Stimulated activated CD4-positive, alpha-beta T cell treated with anti-CD3 and anti-CD28 coated beads, Interleukin-2, amount 100 ng/mL, for 24 hours (primary cell): ENCODE measurements at regions not wholly inside any gene's neighbourhood (a gene's known extent, or its start where the extent isn't known, plus 50 kb on each side); places are given as distances from the start of the nearest gene placed in this dataset.
"Not testable (repeated sequence)": the region's sequence is repeated elsewhere in the genome, so short reads cannot be mapped to it uniquely, and the experiment has no call there.

ENCODE experiments used
- DNase-seq, 2 donors: peaks; one replicate each; pipeline ENCODE4 v3.0.0-alpha.2; 2020

DNA sequence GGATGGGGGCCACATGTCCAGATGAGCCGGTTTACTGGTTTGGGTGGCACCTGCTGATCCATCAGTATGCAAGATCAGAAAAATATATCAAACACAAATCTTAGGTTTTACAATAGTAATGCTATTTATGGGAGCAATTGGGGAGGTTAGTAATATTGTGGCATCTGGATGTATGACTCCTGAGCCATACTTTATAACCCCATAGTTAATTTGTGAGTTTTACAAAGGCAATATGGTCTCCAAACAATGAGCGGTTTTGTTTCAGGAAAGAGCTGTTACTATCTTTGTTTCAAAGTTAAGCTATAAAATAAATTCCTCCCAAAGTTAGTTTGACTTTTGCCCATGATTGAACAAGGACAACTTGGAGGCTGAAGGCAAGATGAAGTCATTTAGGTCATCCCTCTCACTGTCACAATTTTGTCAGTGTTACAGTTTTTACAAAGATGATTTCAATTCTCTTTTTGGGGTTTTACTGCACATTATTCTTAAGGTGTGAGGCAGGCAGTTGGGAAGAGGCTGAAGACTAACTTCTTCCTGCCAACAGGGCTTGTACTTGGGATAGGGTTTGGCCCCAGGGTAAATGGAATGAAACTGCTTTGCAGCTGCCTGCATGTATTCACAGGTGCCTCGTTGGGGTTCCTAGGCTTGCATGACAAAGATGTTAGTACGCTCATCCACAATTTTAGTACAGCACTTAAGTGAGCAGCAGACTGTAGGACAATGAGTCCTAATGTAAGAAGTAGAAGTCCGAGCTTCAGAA, 296.6 kb upstream of the NDN start:
- no peak for DNase-seq

- DNase-seq = no peak
Measured at GRCh38 chr15:23994273-23994672, 307.2 kb upstream of the NDN start.

- DNase-seq = no peak
Measured at GRCh38 chr15:23998056-23998455, 311.0 kb upstream of the NDN start.

- no peak for DNase-seq
Measured at GRCh38 chr15:24008476-24008875, 321.4 kb upstream of the NDN start.

DNA sequence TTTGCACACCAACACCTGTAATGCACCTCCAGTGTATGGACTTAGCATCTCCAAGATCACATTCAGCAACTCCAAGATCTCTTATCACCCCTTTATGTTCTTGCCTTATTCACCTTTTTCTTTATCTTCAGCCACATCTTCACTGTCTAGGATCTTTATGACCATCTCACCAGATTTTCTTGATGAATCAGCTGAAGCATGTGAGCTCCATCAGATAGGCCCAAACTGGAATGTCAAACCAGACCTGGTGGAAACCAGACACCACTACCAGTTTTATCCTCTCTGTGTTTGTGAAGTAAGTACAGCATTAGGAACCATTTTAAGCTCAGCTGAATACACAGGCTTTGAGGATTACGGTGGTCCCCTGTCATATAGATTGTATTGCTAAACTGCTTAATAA, 330.4 kb upstream of the NDN start:
- no peak for DNase-seq

- DNase-seq = no peak
Measured at GRCh38 chr15:24039683-24040082, 352.6 kb upstream of the NDN start.

DNA sequence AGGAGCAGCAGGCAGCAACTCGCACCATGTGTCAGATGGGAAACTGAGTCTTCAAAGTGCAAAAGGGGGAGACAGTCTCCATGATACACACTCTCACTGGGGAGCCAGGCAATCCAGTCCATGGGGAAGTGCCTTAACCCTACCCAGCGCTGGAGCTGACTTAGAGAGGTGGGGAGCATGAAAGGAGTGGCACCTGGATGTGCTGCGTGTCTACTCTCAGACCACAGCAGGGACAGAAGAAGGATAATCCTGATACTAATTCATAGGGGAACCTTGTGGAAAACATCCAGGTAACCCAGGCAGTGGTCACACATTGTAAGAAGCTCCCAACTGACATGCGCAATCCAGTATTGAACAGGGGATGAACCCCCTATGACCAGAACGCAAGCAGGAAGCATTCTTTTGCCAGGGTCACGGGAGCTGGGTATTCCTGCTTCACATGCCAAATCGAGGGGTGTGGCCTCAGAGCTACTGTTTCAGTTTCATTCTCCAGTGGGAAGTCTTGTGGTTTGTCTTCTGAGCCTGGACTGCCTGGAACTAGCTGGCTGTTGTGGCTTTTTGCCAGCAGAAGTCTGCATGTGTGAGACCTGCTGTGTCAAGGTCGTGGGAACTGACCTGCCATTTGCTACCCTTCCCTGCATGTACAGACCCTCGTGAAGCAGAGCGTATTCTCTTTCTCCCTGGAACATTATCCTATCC, 367.6 kb upstream of the NDN start:
- no peak for DNase-seq

GRCh38 chr15:24067733-24068501, 380.8 kb upstream of the NDN start:
- no peak for DNase-seq

DNA sequence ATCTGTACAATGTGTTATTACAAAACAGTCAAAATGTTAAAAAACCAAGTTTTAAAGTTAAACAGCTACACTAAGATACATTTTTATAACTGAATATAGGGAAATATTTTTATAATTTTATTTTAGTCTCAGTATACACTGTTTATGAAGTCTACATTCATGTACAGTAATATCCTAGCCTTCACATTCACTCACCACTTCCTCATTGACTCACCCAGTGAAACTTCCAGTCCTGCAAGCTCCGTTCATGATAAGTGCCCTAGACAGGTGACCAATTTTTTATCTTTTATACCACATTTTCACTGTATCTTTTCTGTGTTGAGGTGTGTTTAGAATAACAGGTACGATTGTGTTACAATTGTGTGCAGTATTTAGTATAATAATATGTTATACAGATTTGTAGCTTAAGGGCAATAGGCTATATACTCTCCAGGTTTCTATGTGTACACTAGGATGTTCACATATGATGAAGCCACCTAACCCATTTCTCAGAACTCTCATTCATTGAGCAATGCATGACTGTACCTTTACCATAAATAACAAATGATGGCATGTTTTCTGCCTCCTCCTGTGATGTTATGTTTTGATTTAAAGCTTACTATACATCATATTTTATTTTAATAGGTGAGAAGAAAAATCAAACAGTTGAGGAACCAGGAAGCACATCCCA, 388.4 kb upstream of the NDN start:
- DNase-seq = no peak

DNA sequence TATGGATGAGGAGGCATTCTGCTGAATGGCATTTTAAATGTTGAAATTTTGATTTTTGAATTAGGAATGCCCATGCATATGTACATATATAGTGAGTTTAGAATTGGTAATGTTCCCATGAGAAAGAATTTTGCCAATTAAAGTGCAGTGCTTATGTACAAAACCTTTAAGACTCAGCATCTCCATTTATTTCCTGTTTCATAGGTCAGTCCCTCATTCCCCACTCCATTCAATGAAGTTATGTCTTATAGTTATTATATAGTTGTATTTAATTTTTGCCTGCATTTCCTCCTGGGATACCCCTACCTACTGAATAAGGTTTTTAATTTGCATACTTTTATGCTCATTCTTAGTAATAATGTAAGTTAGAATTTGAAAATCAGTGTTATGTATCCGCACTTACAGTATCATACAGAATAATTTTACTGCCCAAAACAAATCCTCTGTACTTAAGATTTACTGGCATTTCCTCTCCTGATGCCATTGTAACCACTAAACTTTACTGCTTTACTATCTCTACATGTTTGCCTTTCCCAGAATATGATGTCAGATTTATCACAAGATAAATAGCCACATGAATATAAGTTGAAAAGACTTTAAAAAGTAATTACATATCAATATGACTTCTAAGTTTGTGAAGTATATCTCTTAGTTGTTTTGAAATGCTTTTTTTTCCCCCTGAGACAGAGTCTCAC, 389.1 kb upstream of the NDN start:
- no peak for DNase-seq

DNA sequence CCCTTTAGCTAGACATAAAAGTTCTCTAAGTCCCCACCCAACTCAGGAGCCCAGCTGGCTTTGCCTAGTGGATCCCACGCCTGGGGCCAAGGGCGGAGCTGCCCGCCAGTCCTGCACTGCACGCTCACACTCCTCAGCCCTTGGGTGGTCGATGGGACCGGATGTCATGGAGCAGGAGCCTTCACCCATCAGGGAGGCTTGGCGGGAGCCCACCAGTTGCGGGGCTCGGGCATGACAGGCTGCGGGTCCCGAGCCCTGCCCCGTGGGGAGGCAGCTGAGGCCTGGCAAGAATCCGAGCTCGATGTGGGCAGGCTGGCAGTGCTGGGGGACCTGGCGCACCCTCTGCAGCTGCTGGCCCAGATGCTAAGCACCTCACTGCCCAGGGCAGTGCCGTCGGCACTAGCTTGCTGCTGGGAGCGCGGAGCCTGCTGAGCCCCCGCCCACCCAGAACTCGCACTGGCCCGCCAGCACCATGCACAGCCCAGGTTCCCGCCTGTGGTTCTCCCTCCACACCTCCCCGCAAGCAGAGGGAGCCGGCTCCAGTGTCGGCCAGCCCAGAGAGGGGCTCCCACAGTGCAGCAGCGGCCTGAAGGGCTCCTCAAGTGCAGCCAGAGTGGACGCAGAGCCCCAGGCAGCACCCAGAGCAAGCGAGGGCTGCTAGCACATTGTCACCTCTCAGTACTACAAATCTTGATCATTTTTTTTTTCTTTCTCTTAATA, 391.4 kb upstream of the NDN start:
- no peak for DNase-seq

- DNase-seq = not testable (repeated sequence)
Measured at GRCh38 chr15:24088941-24089340, 401.8 kb upstream of the NDN start.

- DNase-seq = not testable (repeated sequence)
Measured at GRCh38 chr15:24101503-24101902, 414.4 kb upstream of the NDN start.

- not testable (repeated sequence) for DNase-seq
Measured at GRCh38 chr15:24107524-24107923, 420.4 kb upstream of the NDN start.

- not testable (repeated sequence) for DNase-seq
Measured at GRCh38 chr15:24107948-24108347, 420.8 kb upstream of the NDN start.

- DNase-seq = not testable (repeated sequence)
Measured at GRCh38 chr15:24108349-24108748, 421.2 kb upstream of the NDN start.

GRCh38 chr15:24139622-24140021, 452.5 kb upstream of the NDN start:
- DNase-seq = not testable (repeated sequence)

- not testable (repeated sequence) for DNase-seq
Measured at GRCh38 chr15:24145070-24145469, 458.0 kb upstream of the NDN start.

- DNase-seq = no peak
Measured at GRCh38 chr15:24146251-24146650, 459.1 kb upstream of the NDN start.

- DNase-seq = no peak
Measured at GRCh38 chr15:24150542-24150941, 463.4 kb upstream of the NDN start.

DNA sequence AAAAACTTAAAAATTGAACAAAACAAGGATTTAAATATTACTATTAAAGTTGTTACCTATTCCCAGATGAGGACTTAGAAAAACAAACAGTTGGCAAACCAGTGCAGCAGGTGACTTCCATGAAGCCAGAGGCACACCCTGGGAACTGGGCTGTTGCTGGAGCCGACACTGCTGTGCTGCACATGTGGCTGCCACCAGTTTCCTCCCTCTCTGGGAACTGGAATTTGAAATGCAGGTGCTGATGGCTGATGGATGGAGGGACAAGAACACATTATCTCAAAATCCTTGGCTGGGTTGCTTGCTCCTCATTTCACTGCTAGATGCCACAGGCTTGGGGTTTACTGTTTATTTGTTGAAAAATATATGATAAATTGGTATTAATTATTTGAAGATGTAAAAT, 471.2 kb upstream of the NDN start:
- not testable (repeated sequence) for DNase-seq

DNA sequence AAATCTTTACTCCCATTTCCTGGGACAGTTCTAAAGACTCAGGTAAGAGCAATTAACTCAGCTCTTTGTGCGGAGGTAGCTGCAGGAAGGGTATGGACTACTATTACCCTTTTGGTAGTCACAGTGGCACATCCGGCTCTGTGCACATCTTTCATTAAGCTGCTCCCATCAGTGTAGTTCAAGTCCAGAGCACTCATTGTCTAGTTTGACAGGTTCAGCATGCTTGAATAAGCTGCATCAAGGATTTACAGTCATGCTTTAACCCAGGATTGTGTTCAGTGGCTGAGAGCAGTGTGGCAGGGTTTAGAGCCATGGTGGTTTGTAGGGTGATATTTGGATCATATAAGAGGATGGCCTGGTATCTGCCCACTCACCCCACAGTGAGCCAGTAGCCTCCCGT, 478.4 kb upstream of the NDN start:
- DNase-seq = not testable (repeated sequence)
